HL-60/S4 (cell line): ENCODE measurements at regions not wholly inside any gene's neighbourhood (a gene's known extent, or its start where the extent isn't known, plus 50 kb on each side); places are given as distances from the start of the nearest gene placed in this dataset.
"Not testable (repeated sequence)": the region's sequence is repeated elsewhere in the genome, so short reads cannot be mapped to it uniquely, and the experiment has no call there.

Experiments
- in situ Hi-C: fragments of 300-500 bp; cut with MboI; formaldehyde crosslinking; loops from 2 replicates; pipeline ENCODE4 v1.14.3; 2022; ENCODE audit warnings: low sequenced_read_pairs

DNA sequence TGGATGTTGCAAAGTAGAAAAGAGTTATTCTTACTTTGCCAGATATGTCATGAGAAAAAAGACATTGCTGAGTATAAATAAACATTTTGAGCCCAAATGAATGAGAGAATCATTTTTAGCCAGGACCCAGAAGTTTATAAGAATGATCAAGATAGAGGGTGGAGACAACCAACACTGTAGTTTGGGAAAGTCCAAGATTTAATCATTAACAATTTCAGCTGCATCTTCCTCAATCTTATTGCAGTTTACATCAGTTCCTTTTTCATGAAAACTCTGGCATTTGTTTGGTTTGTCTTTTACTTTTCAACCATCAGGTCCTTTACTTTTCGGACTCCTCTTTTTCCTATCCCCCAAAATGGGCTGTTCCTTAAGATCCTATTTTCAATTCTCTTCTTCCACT lies 645.9 kb downstream of the ANKRD50 start:
- in situ Hi-C loops = no loop called here

DNA sequence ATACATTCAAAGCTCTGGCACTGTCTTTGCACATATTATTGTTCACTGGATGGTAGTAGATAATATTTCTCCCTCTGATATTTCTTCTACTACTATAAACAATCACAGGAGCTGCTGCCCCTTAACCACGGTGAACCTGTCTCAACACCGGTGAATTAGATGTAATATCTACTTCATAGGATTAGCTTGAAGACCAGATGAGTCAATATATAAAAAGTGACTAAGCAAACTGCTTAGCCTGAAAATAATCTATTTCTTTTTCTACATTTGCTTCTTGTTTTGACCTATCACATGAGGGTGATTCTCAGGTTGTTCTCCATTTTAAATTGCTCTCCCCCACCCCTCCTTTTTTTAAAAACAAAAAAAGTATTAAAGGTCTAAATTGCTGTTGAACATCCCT lies 645.5 kb downstream of the ANKRD50 start:
- in situ Hi-C loops = no loop called here

DNA sequence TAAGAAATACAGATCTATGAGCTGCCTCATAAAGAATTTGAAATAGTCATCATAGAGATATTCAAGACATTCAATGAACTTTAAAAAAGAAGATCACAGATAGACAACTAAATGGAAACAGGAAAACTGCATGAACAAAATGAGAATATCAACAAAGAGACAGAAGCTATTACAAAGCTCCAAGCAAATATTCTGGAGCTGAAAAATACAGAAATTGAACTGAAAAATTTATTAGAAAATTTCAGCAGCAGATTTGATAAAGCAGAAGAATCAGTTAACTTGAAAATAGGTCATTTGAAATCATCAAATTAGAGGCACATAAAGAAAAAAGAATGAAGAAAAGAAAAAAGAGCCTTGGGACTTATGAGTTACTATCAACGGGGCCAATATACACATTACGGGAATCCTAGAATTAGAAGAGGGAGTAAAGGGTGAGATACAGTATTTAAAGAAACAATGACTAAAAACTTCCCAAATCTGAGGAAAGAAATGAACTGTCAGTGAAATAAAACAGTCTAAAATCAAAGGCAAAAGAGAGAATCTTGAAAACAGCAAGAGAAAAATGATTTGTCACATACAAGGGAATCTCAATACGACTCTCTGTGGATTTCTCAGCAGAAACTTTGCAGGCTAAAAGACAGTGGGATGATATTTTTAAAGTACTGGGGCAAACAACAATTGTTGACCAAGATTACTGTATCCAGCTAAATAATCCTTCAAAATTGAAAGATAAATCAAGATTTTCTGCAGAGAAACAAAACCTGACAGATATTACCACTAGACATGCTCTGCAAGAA lies 641.6 kb downstream of the ANKRD50 start:
- in situ Hi-C loops = no loop called here

GRCh38 chr4:124075276-124075675 lies 637.3 kb downstream of the ANKRD50 start:
- in situ Hi-C loops = not testable (repeated sequence)

- in situ Hi-C loops = no loop called here
Measured at GRCh38 chr4:124079174-124079780, 633.3 kb downstream of the ANKRD50 start.

GRCh38 chr4:124083711-124084110 lies 628.8 kb downstream of the ANKRD50 start:
- in situ Hi-C loops = no loop called here

- in situ Hi-C loops = no loop called here
Measured at GRCh38 chr4:124085561-124086180, 626.9 kb downstream of the ANKRD50 start.

- in situ Hi-C loops = no loop called here
Measured at GRCh38 chr4:124090021-124090420, 622.5 kb downstream of the ANKRD50 start.

DNA sequence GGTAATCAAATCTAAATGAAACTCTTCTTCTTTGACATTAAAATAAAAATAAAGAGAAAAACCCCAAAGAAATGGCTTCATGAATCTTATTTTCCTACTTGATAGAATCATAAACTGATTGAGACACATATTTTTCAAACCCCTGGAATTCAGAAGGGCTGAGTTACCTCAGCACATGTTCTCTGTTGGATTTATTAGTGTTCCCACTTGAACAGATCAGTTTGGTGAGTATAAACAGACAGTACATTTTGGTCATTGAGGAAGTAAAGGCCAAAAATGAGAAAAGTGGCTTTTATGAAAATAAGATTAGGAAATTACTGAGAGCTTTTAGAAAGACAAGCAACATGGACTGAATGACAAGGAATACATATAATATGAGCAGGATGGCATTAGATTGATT lies 620.4 kb downstream of the ANKRD50 start:
- in situ Hi-C loops = no loop called here

- in situ Hi-C loops = no loop called here
Measured at GRCh38 chr4:124092541-124092984, 620.0 kb downstream of the ANKRD50 start.

- in situ Hi-C loops = no loop called here
Measured at GRCh38 chr4:124095621-124096020, 616.9 kb downstream of the ANKRD50 start.

DNA sequence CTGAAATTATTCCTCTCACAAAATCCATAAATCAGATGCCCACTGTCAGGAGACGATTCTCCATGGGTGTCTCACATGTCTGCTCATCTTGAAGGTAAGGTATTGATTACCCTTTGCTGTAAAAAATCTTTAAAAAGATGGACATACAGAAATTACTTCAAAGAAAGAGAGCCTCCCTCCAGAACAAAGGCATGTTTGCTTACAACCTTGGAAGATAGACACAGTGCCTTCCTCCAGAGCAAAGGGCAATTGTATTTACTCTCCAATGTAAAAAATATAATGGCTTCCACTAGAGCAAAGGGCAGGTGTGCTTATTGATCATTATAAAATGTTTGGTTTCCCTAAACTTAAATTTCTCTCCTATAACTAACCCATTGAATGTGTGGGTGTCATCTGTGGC lies 616.2 kb downstream of the ANKRD50 start:
- in situ Hi-C loops = no loop called here

GRCh38 chr4:124097447-124097846 lies 615.1 kb downstream of the ANKRD50 start:
- in situ Hi-C loops = no loop called here

DNA sequence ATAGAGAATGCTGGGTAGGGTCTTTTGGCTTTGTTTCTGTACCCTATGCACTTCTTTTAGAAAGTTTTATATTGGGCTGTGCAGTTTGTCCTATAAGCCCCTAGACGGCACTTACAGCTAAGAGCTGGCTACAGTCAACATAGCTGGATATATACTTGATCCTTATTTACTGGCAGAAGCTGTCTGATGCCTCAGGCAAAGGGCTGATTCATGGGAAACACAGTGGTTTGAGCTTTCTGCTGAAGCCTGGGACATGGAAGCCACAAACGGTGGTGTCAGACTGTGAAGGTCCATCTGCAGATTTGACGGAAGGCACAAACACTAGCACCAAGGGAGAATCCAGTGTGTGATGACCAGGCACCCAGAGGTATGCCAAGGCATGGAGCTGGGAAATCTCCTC lies 608.4 kb downstream of the ANKRD50 start:
- in situ Hi-C loops = no loop called here

DNA sequence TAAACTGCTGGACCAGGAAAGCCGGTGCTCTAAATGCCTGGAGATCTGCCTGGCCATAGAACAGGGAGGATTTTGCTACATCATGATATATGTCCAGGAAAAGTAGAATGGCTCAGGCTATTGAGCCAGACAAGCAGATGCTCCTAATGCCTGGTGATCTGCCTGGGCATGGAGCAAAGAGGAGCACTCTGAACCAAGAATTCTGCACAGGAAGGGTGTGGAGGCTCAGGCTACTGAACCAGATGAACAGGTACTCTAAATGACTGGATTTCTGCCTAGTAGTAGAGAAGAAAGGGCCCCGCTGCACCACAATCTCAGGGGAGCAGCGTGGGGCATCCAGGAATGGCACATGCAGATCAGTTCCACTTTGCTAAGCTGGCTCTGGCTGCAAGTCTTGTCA lies 607.9 kb downstream of the ANKRD50 start:
- in situ Hi-C loops = no loop called here

- in situ Hi-C loops = no loop called here
Measured at GRCh38 chr4:124105212-124105611, 607.3 kb downstream of the ANKRD50 start.

DNA sequence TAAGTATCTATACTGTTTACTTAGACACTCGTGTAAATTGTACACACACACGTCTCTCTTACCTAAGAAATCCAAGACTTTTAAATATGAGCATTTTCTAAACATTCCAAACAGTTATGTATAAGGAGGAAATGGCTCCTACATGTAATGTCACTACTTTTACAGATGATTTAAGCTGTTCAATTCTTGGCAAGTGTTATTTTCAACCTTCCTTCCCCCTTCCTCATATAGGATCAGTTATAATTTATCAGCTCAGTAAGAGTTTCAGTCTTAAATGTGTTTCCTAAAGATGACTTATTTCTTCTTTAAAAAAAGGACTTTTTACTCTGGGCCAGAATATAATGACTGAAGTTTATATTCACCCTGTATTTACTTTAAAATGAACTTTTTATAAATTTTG lies 601.1 kb downstream of the ANKRD50 start:
- in situ Hi-C loops = no loop called here

DNA sequence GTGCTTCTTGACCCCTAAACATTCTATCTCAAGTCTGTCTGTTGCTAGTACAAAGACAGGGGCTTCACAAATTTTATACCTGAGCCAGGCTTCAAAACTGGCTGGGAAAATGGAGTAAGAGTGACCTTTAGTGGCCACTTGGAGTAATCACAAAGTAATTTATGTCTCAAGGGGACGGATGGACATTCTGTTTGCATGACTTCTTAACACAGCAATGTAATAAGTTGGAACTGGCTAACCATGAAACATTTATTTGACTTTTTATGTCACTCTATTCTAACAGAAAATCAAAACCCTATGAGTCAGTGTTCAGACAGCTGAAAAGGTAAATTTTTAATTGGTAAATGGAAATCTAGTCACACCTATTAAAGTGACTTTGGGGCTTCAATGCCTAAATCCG lies 600.6 kb downstream of the ANKRD50 start:
- in situ Hi-C loops = no loop called here

- in situ Hi-C loops = no loop called here
Measured at GRCh38 chr4:124118061-124118460, 594.5 kb downstream of the ANKRD50 start.

GRCh38 chr4:124121461-124121971 lies 591.0 kb downstream of the ANKRD50 start:
- in situ Hi-C loops = no loop called here

- in situ Hi-C loops = no loop called here
Measured at GRCh38 chr4:124123181-124123580, 589.4 kb downstream of the ANKRD50 start.

- in situ Hi-C loops = no loop called here
Measured at GRCh38 chr4:124123721-124124120, 588.8 kb downstream of the ANKRD50 start.
